22Rv1 (cell line): ENCODE measurements at regions not wholly inside any gene's neighbourhood (a gene's known extent, or its start where the extent isn't known, plus 50 kb on each side); places are given as distances from the start of the nearest gene placed in this dataset.

Source experiments
- CTCF ChIP-seq: fragments of 450-650 bp; IDR thresholded peaks from 2 replicates; pipeline ENCODE4 v1.5.1; 2017; ENCODE audit warnings: mild to moderate bottlenecking
- ZFX ChIP-seq: fragments of 450-650 bp; IDR thresholded peaks from 2 replicates; pipeline ENCODE4 v1.6.1; 2017; ENCODE audit warnings: antibody characterized with exemption, borderline replicate concordance

GRCh38 chr4:13921805-13922204 is 294.3 kb upstream of the BOD1L1 start:
- TF ChIP-seq CTCF (no peak), ZFX (no peak)
